GM12878 (cell line): ENCODE measurements at regions not wholly inside any gene's neighbourhood (a gene's known extent, or its start where the extent isn't known, plus 50 kb on each side); places are given as distances from the start of the nearest gene placed in this dataset.

Experiments
- CBX5 ChIP-seq: sonication (generic); IDR thresholded peaks from 2 replicates; pipeline ENCODE4 v1.6.1; 2016; ENCODE audit warnings: low read depth, moderate library complexity, mild to moderate bottlenecking, inconsistent platforms
- CEBPB ChIP-seq, 2 experiments: fragments of 150-350 bp in 1 of 2; IDR thresholded peaks; 2 replicates each; pipeline ENCODE4 v1.6.1; 2012 to 2014; ENCODE audit warnings: low read depth in 2 of 2, low read length in 2 of 2, borderline replicate concordance in 1 of 2, inconsistent platforms in 1 of 2
- CREB1 ChIP-seq: IDR thresholded peaks from 2 replicates; pipeline ENCODE4 v1.6.1; 2012; ENCODE audit warnings: low read depth, mild to moderate bottlenecking, inconsistent platforms
- FOXM1 ChIP-seq: IDR thresholded peaks from 2 replicates; pipeline ENCODE4 v1.6.1; 2012; ENCODE audit warnings: low read depth, mild to moderate bottlenecking, inconsistent platforms, low read length, moderate library complexity
- TAF1 ChIP-seq: IDR thresholded peaks from 2 replicates; pipeline ENCODE4 v1.6.1; 2011; ENCODE audit warnings: mild to moderate bottlenecking, low read depth, low read length, borderline replicate concordance
- ZBTB40 ChIP-seq: fragments of 450-650 bp; IDR thresholded peaks from 2 replicates; pipeline ENCODE4 v1.6.1; 2016; ENCODE audit warnings: mild to moderate bottlenecking, moderate library complexity, borderline replicate concordance

- TF ChIP-seq TAF1 (no peak), CBX5 (no peak), ZBTB40 (no peak), FOXM1 (no peak), CREB1 (no peak), CEBPB (IDR thresholded peaks at IDR 0.05; ENCODE audit: borderline replicate concordance in 1 of 2, low read depth in 2 of 2, low read length in 2 of 2) (no peak)
Observed at GRCh38 chr18:53586923-53587322, 637.5 kb downstream of the MBD2 start.
